ENCODE measurements at regions not wholly inside any gene's neighbourhood (a gene's known extent, or its start where the extent isn't known, plus 50 kb on each side); places are given as distances from the start of the nearest gene placed in this dataset.

DNA sequence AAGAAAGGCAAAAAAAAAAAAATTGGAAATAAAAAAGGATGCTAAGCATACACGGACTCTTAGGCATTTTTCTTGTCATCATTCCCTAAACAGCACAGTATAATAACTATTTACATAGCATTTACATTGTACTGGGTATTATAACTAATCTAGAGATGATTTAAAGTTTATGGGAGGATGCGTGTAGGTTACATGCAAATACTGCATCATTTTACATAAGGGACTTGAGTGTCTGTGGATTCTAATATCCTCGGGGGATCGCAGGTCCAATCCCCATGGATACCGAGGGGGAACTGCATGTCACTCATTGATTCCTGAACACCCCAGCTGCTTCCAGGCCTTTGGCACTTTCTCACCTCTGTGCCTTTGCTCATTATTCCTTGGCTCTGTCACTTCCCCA is 57.8 kb upstream of the SIPA1L2 start:
- no peaks in the 10 kb centered on the region for H3K79me1 ChIP-seq (ENCODE audit: low read depth, low read length)
- no peak overlapping the region for H3K23ac ChIP-seq (ENCODE audit: low read depth, low read length, poor library complexity)
- no peaks in the 10 kb centered on the region for H3K36me3 ChIP-seq (replicated peaks in 1 of 2; ENCODE audit: control insufficient read depth in 2 of 2, insufficient read depth in 2 of 2, low read length in 2 of 2)
- H3K4me3 ChIP-seq (ENCODE audit: low read length in 2 of 2) = no peak overlapping the region
- H2BK120ac ChIP-seq (ENCODE audit: low read depth, low read length) = no peak overlapping the region
- H3K4me1 ChIP-seq (ENCODE audit: control insufficient read depth in 2 of 2, insufficient read depth in 1 of 2, low read depth in 1 of 2, low read length in 2 of 2) = no peaks in the 10 kb centered on the region
- no peak overlapping the region for H3K9ac ChIP-seq (ENCODE audit: low read depth, low read length, poor library complexity)
- H3K4me2 ChIP-seq (ENCODE audit: insufficient read depth, low read length, poor library complexity, severe bottlenecking) = no peak overlapping the region
- no peak overlapping the region for H3K27ac ChIP-seq (replicated peaks; ENCODE audit: low read length)
- H3K14ac ChIP-seq (ENCODE audit: low read length) = no peak overlapping the region
- no peak overlapping the region for H2AFZ ChIP-seq (ENCODE audit: low read length)
- no peaks in the 10 kb centered on the region for H3K9me3 ChIP-seq (replicated peaks in 1 of 2; ENCODE audit: control insufficient read depth in 2 of 2, insufficient read depth in 1 of 2, low read depth in 1 of 2, low read length in 2 of 2)
- no peak overlapping the region for H2AK5ac ChIP-seq (ENCODE audit: low read depth, low read length)
- H4K91ac ChIP-seq (ENCODE audit: low read depth, low read length, poor library complexity) = no peak overlapping the region
- WGBS, 2 donors (ENCODE audit: extremely low coverage in 2 of 2, insufficient read length in 2 of 2, insufficient replicate concordance in 1 of 2) = no CpG with 5 or more reads among the region's 5 CpGs
- no peak for DNase-seq (ENCODE audit: low spot score)
- no peak overlapping the region for H3K18ac ChIP-seq (ENCODE audit: low read length)
- no peak overlapping the region for H2BK15ac ChIP-seq (ENCODE audit: low read length)
- no peak overlapping the region for H2BK12ac ChIP-seq (ENCODE audit: low read length)
- H2BK5ac ChIP-seq (ENCODE audit: low read length) = no peak overlapping the region
- no peak overlapping the region for H4K8ac ChIP-seq (ENCODE audit: low read depth, low read length)
- no peaks in the 10 kb centered on the region for H3K27me3 ChIP-seq (ENCODE audit: control insufficient read depth in 3 of 3, insufficient read depth in 3 of 3, low read depth in 1 of 3, low read length in 3 of 3)
- H3K4ac ChIP-seq (ENCODE audit: low read length) = no peak overlapping the region

DNA sequence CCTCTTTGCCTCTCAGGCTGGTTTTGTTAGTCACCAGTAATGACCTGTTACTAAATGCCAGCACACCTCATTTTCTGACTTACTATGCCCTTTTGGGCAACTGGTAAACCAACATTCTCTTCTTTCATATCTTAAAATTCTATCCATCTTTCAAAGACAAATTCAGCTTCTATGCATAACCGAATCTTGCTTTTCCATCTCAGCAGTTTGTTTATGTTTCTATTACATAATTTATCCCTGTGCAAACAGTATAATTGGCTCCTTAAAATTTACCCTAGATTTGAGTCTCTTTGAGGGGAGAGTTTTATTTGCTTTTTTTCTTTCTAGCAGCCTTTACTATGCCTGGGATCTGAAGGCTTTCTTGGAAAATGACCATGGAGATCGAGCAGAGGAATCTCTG is 58.5 kb upstream of the SIPA1L2 start:
- WGBS, 2 donors (ENCODE audit: extremely low coverage in 2 of 2, insufficient read length in 2 of 2, insufficient replicate concordance in 1 of 2) = no CpG with 5 or more reads among the region's 2 CpGs
- no peak for DNase-seq (ENCODE audit: low spot score)
- no peak overlapping the region for H2BK12ac ChIP-seq (ENCODE audit: low read length)
- H2BK15ac ChIP-seq (ENCODE audit: low read length) = no peak overlapping the region
- no peak overlapping the region for H4K91ac ChIP-seq (ENCODE audit: low read depth, low read length, poor library complexity)
- no peak overlapping the region for H3K23ac ChIP-seq (ENCODE audit: low read depth, low read length, poor library complexity)
- no peak overlapping the region for H3K4me2 ChIP-seq (ENCODE audit: insufficient read depth, low read length, poor library complexity, severe bottlenecking)
- H3K27me3 ChIP-seq (ENCODE audit: control insufficient read depth in 3 of 3, insufficient read depth in 3 of 3, low read depth in 1 of 3, low read length in 3 of 3) = no peaks in the 10 kb centered on the region
- H3K27ac ChIP-seq (replicated peaks; ENCODE audit: low read length) = no peak overlapping the region
- H3K4me3 ChIP-seq (ENCODE audit: low read length in 2 of 2) = no peak overlapping the region
- no peak overlapping the region for H3K9ac ChIP-seq (ENCODE audit: low read depth, low read length, poor library complexity)
- no peaks in the 10 kb centered on the region for H3K36me3 ChIP-seq (replicated peaks in 1 of 2; ENCODE audit: control insufficient read depth in 2 of 2, insufficient read depth in 2 of 2, low read length in 2 of 2)
- no peaks in the 10 kb centered on the region for H3K79me1 ChIP-seq (ENCODE audit: low read depth, low read length)
- no peak overlapping the region for H3K18ac ChIP-seq (ENCODE audit: low read length)
- H4K8ac ChIP-seq (ENCODE audit: low read depth, low read length) = no peak overlapping the region
- no peaks in the 10 kb centered on the region for H3K9me3 ChIP-seq (replicated peaks in 1 of 2; ENCODE audit: control insufficient read depth in 2 of 2, insufficient read depth in 1 of 2, low read depth in 1 of 2, low read length in 2 of 2)
- H3K14ac ChIP-seq (ENCODE audit: low read length) = no peak overlapping the region
- H2AK5ac ChIP-seq (ENCODE audit: low read depth, low read length) = no peak overlapping the region
- no peaks in the 10 kb centered on the region for H3K4me1 ChIP-seq (ENCODE audit: control insufficient read depth in 2 of 2, insufficient read depth in 1 of 2, low read depth in 1 of 2, low read length in 2 of 2)
- H3K4ac ChIP-seq (ENCODE audit: low read length) = no peak overlapping the region
- no peak overlapping the region for H2AFZ ChIP-seq (ENCODE audit: low read length)
- no peak overlapping the region for H2BK120ac ChIP-seq (ENCODE audit: low read depth, low read length)
- no peak overlapping the region for H2BK5ac ChIP-seq (ENCODE audit: low read length)

DNA sequence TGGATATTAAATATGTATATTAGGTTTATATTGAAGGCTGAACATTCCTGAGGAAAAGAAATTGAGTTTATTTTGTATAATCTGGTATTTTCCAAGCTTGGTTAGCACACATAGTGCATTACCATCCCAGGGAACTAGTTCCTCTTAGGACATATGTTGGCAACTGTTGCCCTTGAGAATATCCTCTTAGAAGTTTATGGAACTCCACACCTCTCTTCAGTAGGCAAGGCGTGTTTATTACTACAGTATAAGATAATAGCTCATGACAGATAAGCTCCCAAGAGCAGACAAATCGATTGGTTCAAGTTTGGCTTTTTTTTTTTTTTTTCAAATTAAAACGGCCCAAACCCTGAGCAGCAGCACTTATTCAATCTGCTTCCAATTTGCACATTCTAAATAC is 59.8 kb upstream of the SIPA1L2 start:
- no peak overlapping the region for H3K4me3 ChIP-seq (ENCODE audit: low read length in 2 of 2)
- no peaks in the 10 kb centered on the region for H3K4me1 ChIP-seq (ENCODE audit: control insufficient read depth in 2 of 2, insufficient read depth in 1 of 2, low read depth in 1 of 2, low read length in 2 of 2)
- no peak overlapping the region for H2BK12ac ChIP-seq (ENCODE audit: low read length)
- no peak overlapping the region for H4K8ac ChIP-seq (ENCODE audit: low read depth, low read length)
- no peak overlapping the region for H3K18ac ChIP-seq (ENCODE audit: low read length)
- H2AFZ ChIP-seq (ENCODE audit: low read length) = no peak overlapping the region
- no peak for DNase-seq (ENCODE audit: low spot score)
- WGBS, 2 donors (ENCODE audit: extremely low coverage in 2 of 2, insufficient read length in 2 of 2, insufficient replicate concordance in 1 of 2) = no CpG with 5 or more reads among the region's 3 CpGs
- H3K27ac ChIP-seq (replicated peaks; ENCODE audit: low read length) = no peak overlapping the region
- H2BK5ac ChIP-seq (ENCODE audit: low read length) = no peak overlapping the region
- no peaks in the 10 kb centered on the region for H3K79me1 ChIP-seq (ENCODE audit: low read depth, low read length)
- H3K4ac ChIP-seq (ENCODE audit: low read length) = no peak overlapping the region
- H3K9me3 ChIP-seq (replicated peaks in 1 of 2; ENCODE audit: control insufficient read depth in 2 of 2, insufficient read depth in 1 of 2, low read depth in 1 of 2, low read length in 2 of 2) = no peaks in the 10 kb centered on the region
- H3K14ac ChIP-seq (ENCODE audit: low read length) = no peak overlapping the region
- no peaks in the 10 kb centered on the region for H3K36me3 ChIP-seq (replicated peaks in 1 of 2; ENCODE audit: control insufficient read depth in 2 of 2, insufficient read depth in 2 of 2, low read length in 2 of 2)
- H3K9ac ChIP-seq (ENCODE audit: low read depth, low read length, poor library complexity) = no peak overlapping the region
- H2AK5ac ChIP-seq (ENCODE audit: low read depth, low read length) = no peak overlapping the region
- no peak overlapping the region for H3K23ac ChIP-seq (ENCODE audit: low read depth, low read length, poor library complexity)
- H4K91ac ChIP-seq (ENCODE audit: low read depth, low read length, poor library complexity) = no peak overlapping the region
- no peaks in the 10 kb centered on the region for H3K27me3 ChIP-seq (ENCODE audit: control insufficient read depth in 3 of 3, insufficient read depth in 3 of 3, low read depth in 1 of 3, low read length in 3 of 3)
- no peak overlapping the region for H3K4me2 ChIP-seq (ENCODE audit: insufficient read depth, low read length, poor library complexity, severe bottlenecking)
- no peak overlapping the region for H2BK15ac ChIP-seq (ENCODE audit: low read length)
- H2BK120ac ChIP-seq (ENCODE audit: low read depth, low read length) = no peak overlapping the region

DNA sequence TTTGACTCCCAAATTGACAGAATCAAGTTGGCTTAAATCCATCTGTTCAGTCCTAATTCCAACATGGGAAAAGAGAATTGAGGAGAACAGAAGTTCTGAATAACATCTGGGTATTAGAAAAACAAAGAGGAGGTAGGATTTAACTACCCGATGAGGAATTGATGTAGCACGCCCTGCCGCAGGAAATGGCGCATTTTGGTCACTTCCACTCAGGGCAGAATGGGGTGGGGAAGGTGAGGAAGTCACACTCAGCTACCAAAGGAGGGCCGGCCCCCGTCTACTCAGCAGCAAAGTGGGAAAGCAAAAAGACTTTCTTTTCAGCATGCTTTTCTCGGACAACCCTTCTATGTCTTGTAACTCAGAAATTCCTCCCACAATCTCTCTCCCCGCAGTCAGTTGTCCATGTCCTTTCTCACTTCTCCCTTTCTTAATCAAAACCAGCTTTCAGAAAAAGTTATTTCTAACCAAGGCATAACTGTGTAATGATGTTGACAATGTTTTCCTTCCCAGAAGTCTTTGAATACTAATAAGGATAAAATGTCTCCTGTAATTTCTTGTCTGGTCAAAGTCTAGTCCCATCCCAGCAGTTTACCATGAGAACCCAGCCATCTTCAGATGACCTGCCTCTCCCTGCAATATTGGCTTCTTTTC is 60.5 kb upstream of the SIPA1L2 start:
- no peak overlapping the region for H3K27ac ChIP-seq (replicated peaks; ENCODE audit: low read length)
- no peak overlapping the region for H3K18ac ChIP-seq (ENCODE audit: low read length)
- H3K27me3 ChIP-seq (ENCODE audit: control insufficient read depth in 3 of 3, insufficient read depth in 3 of 3, low read depth in 1 of 3, low read length in 3 of 3) = no peaks in the 10 kb centered on the region
- no peak overlapping the region for H3K23ac ChIP-seq (ENCODE audit: low read depth, low read length, poor library complexity)
- H3K14ac ChIP-seq (ENCODE audit: low read length) = no peak overlapping the region
- no CpG with 5 or more reads among the region's 8 CpGs for WGBS, 2 donors (ENCODE audit: extremely low coverage in 2 of 2, insufficient read length in 2 of 2, insufficient replicate concordance in 1 of 2)
- no peak overlapping the region for H2BK12ac ChIP-seq (ENCODE audit: low read length)
- H3K79me1 ChIP-seq (ENCODE audit: low read depth, low read length) = no peaks in the 10 kb centered on the region
- H3K9ac ChIP-seq (ENCODE audit: low read depth, low read length, poor library complexity) = no peak overlapping the region
- H3K4me2 ChIP-seq (ENCODE audit: insufficient read depth, low read length, poor library complexity, severe bottlenecking) = no peak overlapping the region
- H2BK120ac ChIP-seq (ENCODE audit: low read depth, low read length) = no peak overlapping the region
- H2BK5ac ChIP-seq (ENCODE audit: low read length) = no peak overlapping the region
- no peak overlapping the region for H3K4ac ChIP-seq (ENCODE audit: low read length)
- no peak overlapping the region for H4K8ac ChIP-seq (ENCODE audit: low read depth, low read length)
- H3K4me3 ChIP-seq (ENCODE audit: low read length in 2 of 2) = no peak overlapping the region
- no peaks in the 10 kb centered on the region for H3K36me3 ChIP-seq (replicated peaks in 1 of 2; ENCODE audit: control insufficient read depth in 2 of 2, insufficient read depth in 2 of 2, low read length in 2 of 2)
- H3K4me1 ChIP-seq (ENCODE audit: control insufficient read depth in 2 of 2, insufficient read depth in 1 of 2, low read depth in 1 of 2, low read length in 2 of 2) = no peaks in the 10 kb centered on the region
- no peak overlapping the region for H4K91ac ChIP-seq (ENCODE audit: low read depth, low read length, poor library complexity)
- H2AK5ac ChIP-seq (ENCODE audit: low read depth, low read length) = no peak overlapping the region
- DNase-seq (ENCODE audit: low spot score) = no peak
- H2BK15ac ChIP-seq (ENCODE audit: low read length) = no peak overlapping the region
- no peak overlapping the region for H2AFZ ChIP-seq (ENCODE audit: low read length)
- H3K9me3 ChIP-seq (replicated peaks in 1 of 2; ENCODE audit: control insufficient read depth in 2 of 2, insufficient read depth in 1 of 2, low read depth in 1 of 2, low read length in 2 of 2) = no peaks in the 10 kb centered on the region

All from neuronal stem cell (in vitro differentiated cells).